Activated CD4-positive, alpha-beta T cell treated with anti-CD3 and anti-CD28 coated beads, Interleukin-10, Interleukin-2, amounts not matched to agents 100 ng/mL and 50 ng/mL, durations not matched to agents 16 hours and 8 hours (primary cell): ENCODE measurements at regions not wholly inside any gene's neighbourhood (a gene's known extent, or its start where the extent isn't known, plus 50 kb on each side); places are given as distances from the start of the nearest gene placed in this dataset.
"Not testable (repeated sequence)": the region's sequence is repeated elsewhere in the genome, so short reads cannot be mapped to it uniquely, and the experiment has no call there.

Source experiments
- DNase-seq: peaks from one replicate; pipeline ENCODE4 v3.0.0-alpha.2; 2020

DNA sequence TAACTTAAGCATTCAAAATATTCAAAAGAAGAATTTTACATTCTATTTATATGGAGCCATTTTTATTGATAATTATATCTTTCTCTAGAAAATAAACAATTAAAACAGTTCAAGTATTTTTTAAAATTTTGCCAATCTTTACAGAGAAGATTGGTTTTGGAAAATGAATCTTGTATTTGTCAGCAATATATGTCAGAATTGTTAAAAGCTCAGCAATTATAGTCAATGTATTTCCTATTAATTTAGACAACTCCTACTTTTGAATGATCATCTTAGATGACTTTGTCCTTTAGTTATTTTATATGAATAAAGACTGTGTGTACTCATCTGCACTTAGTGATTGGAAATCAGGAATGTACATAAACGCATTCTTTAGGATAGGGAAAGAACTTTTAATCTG lies 223.9 kb upstream of the MAD2L1 start:
- DNase-seq, result no peak

DNA sequence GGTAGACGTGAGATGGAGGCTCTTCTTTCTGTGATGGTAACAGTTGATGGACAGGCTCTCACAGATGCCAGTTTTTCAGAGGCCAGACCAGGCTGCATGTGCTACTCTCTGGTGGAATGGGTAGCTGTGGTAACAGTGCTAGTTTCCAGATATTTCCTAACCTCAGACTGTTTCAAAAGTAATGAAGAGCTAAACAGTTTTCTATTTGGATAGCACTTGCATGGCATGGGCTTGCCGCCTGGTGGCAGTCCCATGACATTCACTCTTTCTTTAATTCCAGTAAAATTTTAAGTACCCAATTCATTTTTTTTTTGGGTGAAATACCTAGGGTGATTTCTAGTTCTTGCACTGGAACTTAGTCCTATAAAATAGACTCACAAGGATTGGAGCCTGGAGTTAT lies 220.2 kb upstream of the MAD2L1 start:
- no peak for DNase-seq

DNA sequence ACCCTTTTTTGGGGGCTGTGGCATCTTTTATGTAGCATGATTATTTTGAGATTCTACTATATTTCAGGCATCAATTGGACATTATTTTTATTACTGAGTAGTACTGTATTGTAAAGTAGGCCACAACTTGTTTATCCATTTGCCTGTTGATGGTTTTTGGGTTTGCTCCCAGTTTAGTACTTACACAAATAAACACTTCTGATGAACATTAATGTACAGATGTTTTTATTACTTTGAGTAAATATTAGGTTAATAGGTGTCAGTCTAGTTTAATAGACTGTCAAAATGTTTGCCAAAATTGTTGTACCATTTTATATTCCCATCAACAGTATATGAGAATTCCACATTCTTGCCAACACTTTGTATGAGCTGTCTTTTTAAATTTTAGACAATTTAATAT lies 214.9 kb upstream of the MAD2L1 start:
- DNase-seq, result no peak

DNA sequence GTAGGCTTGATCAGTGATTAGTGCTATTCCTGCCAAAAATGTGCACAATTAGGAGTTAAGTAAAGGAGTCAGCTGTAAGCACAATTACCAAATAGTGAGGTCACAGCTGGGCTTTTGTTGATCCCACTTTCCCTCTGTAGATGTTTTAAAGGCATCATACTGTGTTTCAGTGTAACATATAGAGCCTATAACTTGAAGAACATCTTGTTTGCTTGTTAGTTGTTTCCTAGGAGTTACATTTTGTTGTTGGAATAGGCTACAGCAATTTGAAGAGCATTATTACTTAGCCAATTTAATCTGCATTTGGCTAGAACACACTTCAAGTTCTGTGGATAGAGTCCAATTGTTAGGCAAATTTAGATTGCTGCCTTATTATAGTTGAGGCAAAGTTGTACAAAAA lies 210.7 kb upstream of the MAD2L1 start:
- DNase-seq, result no peak

DNA sequence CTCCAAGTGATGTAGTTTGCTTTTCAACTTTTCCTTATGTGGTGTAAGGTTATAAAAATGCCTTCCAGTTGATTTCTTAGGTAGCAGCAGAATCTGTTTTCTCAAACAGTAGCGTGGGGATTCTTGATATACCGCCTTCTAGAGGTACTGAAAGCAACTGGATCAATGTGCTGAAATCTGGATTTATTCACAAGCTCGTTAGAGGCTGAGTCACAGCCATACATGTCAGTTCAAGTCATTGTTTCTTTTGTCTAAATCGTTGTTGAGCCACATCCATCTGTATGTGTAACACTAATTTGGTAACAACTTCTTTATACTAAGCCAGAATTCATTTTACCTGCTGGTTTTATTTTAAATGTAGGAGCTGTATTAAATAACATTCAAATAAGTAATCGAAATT lies 200.0 kb upstream of the MAD2L1 start:
- no peak for DNase-seq

DNA sequence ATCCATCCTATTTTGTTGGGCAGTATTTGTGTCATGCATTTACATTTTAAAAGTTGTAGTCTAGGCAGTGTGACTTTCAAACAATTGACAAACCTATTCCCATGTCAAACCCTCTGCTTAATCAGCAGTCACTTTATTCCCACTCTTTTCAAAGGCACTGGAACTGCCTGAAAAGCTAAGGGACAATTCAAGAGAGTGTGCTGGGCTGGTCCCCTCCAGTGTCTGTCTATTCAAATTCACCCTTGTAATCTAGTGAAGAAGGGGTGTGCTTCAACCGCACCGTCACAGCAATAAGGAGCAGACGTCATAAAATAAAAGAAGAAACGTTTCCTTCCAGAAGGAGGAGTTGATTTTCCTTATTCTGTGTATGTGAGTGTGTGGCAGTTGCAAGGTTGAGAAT lies 197.0 kb upstream of the MAD2L1 start:
- no peak for DNase-seq

DNA sequence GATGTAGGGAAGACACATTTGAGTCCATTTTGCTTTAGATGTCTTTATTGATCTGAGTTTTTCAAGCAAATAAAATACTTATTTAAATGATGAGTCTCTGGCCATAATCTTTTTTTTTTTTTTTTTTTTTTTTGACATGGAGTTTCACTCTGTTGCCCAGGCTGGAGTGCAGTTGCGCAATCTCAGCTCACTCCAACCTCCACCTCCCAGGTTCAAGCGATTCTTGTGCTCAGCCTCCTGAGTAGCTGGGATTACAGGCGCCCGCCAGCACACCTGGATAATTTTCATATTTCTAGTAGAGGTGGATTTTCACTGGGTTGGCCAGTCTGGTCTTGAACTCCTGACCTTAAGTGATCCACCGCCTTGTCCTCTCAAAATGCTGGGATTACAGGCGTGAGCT lies 194.5 kb upstream of the MAD2L1 start:
- no peak for DNase-seq

DNA sequence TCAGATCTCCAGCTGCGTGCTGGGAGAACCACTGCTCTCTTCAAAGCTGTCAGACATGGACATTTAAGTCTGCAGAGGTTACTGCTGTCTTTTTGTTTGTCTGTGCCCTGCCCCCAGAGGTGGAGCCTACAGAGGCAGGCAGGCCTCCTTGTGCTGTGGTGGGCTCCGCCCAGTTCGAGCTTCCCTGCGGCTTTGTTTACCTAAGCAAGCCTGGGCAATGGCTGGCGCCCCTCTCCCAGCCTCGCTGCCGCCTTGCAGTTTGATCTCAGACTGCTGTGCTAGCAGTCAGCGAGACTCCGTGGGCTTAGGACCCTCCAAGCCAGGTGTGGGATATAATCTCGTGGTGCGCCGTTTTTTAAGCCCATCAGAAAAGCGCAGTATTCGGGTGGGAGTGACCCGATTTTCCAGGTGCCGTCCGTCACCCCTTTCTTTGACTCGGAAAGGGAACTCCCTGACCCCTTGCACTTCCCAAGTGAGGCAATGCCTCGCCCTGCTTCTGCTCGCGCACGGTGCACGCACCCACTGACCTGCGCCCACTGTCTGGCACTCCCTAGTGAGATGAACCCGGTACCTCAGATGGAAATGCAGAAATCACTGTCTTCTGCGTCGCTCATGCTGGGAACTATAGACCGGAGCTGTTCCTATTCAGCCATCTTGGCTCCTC lies 189.6 kb upstream of the MAD2L1 start:
- not testable (repeated sequence) for DNase-seq

DNA sequence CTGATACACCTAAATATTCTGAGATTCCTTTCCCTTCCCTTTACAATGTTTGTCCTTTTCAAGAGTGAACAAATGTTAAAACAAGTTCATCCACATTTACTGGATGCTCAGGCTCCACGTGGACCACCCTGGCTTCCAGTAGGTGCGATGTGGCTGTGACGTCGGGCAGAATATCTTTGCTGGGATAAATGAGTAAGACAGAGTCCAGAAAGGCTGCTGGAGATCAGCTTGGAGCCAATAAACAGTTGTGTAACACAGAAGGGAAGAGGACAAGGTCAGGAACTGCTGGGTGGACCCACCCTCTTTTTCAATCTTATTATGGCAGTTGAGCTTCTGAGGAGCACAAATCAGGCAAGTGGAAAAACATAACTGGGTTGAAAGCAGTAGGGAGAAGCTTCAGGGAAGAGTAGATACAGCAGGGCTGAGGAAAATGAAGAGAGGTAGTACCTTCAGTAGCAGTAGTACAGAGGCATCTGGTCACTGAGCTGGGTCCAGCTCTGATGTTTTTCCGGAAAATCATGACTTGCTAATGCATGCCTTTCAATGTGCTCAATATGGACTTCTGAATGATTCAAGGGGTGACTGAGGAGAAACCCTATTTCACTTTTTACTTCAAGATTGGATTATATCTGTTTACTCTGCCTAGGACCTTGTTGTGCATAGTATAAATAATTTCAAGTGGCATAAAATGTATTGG lies 171.8 kb upstream of the MAD2L1 start:
- DNase-seq, result no peak

DNA sequence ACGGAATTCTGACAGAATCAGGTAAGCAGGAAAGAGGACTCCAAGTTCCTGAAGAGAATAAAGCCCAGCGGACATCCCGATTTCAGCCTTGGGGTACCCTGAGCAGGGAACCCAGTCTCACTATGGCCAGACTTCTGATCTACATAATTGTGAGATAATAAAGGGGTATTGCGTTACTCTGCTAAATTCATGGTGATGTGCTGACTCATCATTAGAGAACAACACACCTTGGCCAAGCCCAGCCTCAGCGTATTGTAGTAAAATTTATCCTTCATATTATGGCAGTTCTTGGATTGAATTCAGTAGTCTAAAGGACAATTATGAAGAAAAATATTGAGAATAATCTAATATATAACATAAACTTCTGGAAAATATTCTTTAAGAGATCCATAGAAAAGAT lies 170.2 kb upstream of the MAD2L1 start:
- no peak for DNase-seq

DNA sequence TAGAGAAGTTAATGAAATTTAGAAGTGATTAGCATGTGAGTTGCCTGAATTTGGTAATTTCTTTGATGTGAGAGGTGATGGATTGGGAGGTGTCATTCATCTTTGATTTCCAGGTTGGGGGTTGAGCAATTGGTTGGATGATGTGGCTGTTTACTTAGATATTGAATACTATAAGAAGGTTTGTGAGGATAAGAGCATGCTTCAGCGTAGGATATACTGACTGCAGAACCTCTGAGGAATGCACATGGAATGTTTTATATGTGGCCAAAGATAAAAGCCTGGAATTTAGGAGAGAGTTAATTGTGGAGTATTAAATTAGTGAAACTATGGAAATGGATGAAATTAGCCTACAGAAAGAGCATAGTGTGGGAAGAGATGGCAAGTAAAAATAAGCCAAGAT lies 165.4 kb upstream of the MAD2L1 start:
- DNase-seq, result no peak

DNA sequence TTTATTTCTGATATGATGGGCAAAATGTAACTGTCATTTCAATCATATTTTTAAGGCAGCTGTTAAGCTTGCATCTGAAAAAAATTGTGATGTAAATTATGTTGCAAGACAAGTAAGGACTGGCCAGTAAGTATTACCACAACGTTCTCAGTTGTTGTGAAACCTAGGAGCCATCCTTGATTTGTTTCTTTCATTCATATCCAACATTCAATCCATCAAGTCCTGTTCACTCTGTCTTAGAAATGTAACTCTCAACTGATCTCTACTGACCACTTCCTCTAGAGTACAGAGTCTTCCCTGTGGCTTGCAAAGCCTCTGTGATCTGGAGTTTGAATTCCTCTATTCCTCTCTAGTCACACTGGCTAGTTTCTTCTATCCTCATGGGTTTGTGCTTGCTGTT lies 161.4 kb upstream of the MAD2L1 start:
- DNase-seq, result no peak

DNA sequence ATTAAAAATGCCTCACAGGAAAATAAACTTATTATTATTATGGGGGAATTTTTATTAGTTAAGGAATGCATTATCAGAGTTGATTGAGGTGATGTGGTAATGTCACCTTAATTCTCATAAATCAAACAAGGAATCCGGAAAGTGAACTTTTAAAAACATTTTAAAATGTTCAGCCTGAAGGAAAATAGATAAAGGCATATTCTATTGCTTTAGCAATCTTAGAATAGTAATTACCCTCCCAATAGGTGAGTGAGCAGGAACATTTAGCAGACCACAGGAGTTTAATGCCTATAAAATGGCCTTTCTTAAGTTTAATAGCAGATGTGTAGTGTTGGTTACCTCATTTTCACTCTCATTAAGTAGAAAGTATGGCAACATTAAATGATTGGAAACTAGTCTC lies 160.9 kb upstream of the MAD2L1 start:
- DNase-seq, result no peak

DNA sequence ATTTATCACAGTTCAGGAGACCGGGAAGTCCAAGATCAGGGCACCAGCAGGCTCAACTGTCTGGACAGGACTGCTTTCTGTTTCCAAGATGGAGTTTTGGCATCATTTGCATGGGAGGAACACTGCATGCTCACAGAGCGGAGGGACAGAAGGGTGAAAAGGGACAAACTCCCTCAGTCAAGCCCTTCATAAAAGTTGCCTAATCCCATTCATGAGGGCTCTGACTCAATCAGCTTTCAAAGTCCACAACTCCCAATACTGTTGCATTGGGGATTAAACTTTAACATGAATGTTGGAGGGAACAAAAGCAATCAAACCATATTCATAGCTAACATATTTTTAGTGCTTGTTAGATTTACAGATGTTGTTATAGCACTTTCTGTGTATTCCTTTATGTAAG lies 158.9 kb upstream of the MAD2L1 start:
- no peak for DNase-seq

DNA sequence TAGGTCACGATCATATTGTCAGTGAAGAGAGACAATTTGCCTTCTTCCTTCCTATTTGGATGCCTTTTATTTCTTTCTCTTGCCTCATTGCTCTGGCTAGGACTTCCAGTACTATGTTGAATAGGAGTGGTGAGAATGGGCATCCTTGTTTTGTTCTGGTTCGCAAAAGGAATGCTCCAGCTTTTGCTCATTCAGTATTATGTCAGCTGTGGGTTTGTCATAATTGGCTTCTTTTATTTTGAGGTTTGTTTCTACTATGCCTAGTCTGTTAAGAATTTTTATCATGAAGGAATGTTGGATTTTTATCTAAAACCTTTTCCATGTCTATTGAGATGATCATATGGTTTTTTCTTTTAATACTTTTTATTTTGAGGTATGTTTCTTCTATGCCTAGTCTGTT lies 152.3 kb upstream of the MAD2L1 start:
- no peak for DNase-seq

DNA sequence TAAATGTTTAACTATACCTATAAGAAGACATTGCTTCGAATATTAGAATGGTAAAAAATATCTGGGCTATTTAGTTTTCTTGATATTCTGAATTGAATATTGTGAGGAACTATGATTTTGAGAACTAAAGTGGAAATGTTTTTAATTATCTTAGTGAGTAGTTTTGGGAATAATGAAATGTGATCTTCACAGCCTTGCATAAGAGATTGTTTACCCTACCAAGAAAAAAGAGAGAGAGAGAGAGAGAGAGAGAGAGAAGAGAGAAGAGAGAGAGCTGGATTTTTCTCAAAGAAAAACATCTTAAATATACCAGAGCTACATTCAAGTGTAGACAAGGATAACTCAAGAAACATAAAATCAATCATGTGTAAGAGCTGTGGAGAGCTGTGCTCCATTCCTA lies 148.7 kb upstream of the MAD2L1 start:
- no peak for DNase-seq

DNA sequence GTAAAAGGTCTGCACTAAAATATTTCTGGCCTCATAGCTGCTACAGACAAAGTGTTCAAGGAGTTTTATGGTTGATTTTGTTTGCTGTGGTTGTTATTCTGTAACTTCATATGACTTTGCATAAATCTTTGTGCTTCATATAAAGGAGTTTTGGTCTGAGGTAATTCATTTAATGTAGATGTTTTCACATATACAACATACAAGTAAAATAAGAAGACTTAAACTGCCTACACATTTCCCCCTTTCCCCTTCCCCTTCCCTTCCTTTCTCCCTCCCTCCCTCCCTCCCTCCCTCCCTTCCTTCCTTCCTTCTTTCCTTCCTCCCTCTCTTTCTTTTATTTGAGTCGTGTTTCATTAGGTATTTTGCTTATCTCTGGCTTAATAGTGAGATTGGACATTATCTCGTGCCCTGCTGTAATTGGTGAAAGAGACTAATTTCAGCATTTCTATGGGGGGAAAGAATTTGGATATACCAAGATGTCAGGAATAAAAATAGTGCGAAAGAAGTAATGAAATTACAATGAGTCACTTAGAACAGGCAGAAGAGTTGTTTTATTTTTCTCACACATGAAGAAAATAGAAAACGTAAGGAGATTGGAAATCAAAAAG lies 144.9 kb upstream of the MAD2L1 start:
- no peak for DNase-seq

DNA sequence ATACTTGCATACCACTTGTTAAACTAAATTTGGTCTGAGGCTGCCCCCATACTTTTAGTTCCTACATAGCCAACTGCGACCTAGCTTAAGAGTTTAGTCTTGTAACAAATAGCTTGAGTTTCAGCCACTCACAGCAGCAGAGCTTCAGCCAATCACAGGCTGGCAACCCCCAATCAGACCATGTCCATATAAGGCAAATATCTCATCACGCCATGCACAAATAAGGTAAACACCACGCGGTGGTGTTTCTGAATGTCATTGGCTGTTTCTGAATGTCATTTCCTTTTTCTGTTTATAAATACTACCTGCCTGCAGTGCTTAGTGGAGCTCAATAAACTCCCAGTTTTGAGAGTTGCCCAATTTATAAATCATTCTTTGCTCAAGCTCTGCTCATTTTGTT lies 143.1 kb upstream of the MAD2L1 start:
- DNase-seq, result no peak

DNA sequence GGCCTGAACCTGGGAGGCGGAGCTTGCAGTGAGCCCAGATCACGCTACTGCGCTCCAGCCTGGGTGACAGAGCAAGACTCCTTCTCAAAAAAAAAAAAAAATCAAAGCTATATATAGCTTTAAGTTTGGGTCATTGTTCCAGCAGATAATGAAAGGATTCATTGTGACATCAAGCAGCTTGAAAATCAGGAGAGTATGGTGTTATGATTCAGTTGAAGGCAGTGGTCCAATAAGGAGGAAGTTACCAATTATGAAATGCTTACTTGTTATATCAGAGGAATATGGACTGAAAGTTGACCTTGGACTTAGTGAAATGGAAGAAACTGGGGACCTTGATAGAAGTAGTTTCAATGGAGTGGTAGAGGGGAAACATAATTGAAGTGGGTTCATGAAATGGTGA lies 140.4 kb upstream of the MAD2L1 start:
- DNase-seq, result no peak

DNA sequence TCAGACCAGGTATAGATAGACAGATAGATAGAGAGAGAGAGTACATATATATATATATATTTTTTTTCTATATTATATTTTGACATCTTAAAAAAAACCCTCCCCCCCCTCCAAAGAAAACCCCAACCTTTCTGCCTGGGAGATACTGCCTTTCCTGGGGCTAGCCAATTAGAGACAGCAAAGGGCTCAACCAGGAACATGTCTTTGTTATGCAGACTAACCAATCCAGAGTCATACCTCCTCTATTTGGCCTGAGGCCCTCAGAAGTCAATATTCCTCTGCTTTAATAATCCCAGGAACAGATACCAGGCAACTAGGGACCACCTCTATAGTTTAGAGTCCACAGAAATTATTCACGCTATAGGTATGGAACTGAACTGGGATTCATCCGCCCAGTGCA lies 135.6 kb upstream of the MAD2L1 start:
- DNase-seq, result no peak

DNA sequence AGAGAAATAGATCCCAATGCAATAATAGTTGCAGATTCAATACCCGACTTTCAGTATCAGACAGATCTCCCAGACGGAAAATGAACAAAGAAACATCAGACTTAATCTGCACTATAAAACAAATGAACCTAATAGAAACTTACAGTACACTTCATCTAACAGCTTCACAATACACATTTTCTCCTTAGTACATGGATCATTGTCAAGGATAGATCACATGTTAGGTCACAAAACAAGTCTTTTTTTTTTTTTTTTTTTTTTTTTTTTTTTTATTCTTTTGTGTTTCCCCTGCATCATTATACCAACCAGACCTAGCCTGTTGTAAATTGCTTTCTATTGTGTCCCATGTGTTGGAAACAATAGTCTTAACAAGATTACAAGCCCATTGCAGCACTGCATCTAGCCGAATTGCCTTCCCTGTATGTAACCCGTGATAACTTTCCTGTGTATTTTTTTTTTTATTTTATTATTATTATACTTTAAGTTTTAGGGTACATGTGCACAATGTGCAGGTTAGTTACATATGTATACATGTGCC lies 134.0 kb upstream of the MAD2L1 start:
- not testable (repeated sequence) for DNase-seq

DNA sequence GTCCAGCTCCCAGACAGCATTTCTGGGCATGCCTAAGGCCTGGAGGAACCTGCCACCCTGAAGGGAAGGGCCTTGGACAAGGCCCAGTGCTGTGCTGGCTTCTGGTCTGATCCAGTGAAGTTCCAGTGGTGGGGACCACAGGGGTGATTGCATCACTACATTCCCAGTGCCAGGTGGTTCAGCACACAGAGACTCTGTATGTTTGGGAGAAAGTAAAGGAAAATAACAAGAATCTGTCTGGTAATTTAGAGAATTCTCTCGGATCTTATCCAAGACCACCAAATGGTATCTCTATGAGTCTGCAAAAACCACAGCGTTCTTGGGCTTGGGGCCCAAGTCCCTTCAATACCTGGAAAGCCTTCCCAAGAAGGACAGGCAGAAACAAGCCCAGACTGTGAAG lies 131.8 kb upstream of the MAD2L1 start:
- DNase-seq, result no peak

DNA sequence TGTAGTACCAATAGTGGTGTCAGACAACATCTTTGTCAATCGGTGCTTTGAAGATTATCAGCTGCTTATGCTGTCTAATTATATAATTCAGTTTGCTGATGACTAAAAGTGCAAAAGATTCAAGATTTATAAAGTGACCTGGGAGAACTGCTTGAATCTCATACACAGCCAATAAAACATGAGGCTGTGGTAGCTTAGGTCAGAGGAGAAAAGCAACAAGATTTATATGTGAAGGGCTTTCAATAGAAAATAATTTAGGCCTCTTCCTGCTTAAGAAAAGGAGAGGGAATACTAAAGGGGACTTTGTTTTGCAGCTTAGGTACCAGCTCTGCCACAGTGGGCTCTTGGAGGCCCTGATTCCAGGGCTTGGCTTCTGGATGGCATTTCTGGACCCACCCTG lies 111.0 kb upstream of the MAD2L1 start:
- no peak for DNase-seq

DNA sequence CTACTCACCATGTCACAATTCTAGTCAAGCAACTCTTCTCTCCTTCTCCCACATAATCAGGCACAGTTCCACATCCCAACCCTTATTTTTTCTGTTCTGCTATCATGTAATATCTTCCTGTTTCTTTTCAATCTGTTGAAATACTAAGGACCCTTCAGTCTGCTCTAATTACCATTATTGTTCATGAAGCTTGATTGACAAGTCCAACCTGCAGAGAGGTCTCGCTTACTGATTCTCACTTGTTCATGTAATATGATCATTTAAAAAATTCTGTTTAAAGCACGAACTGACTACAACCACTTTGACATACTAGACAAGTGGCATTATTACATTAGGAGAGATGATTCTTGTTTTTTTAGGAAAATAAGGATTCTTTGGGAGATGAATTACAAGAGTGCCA lies 108.6 kb upstream of the MAD2L1 start:
- no peak for DNase-seq

DNA sequence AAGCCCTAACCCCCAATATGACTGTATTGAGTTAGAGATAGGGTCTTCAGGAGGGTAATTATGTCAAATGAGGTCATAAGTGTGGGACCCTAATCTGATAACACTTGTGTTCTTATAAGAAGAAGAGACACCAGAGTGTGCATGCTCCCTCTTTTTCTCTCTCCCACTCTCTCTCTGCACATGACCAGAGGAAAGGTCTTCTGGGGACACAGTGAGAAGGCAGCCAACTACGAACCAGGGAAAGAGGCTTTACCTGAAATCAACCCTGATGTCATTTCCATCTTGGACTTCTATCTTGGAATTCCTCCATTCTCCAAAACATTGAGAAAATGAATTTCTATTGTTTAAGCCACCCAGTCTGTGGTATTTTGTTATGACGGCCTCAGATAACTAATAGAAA lies 97.2 kb upstream of the MAD2L1 start:
- DNase-seq, result no peak
